ENCODE measurements at regions not wholly inside any gene's neighbourhood (a gene's known extent, or its start where the extent isn't known, plus 50 kb on each side); places are given as distances from the start of the nearest gene placed in this dataset.

- no peaks in the 10 kb centered on the region for H3K79me1 ChIP-seq (ENCODE audit: insufficient read depth, low read depth, low read length, poor library complexity, severe bottlenecking)
- H3K4ac ChIP-seq (ENCODE audit: low read depth, low read length), result no peak overlapping the region
- no peak overlapping the region for H3T11ph ChIP-seq (ENCODE audit: low read length)
- no peaks in the 10 kb centered on the region for H4K20me1 ChIP-seq (ENCODE audit: control insufficient read depth, insufficient read depth, insufficient read length)
- Mint-ChIP-seq H3K9me3 (peaks cover 7 to 14% of the 10 kb centered on the region in 2 experiments; a peak in 3 of 5 replicates), H3K4me3 (no peak overlapping the region), H3K36me3 (ENCODE audit: insufficient read depth in 1 of 3, low read depth in 3 of 3) (no peaks in the 10 kb centered on the region), H3K27me3 (ENCODE audit: low read depth) (no peaks in the 10 kb centered on the region), H3K4me1 (no peaks in the 10 kb centered on the region), H3K27ac (no peak overlapping the region)
- no peak for DNase-seq
- no peak overlapping the region for H3K27ac ChIP-seq (ENCODE audit: insufficient read length, low read depth, low read length)
- no peaks in the 10 kb centered on the region for H3K79me2 ChIP-seq (ENCODE audit: insufficient read depth, low read length)
- no peak overlapping the region for H3K56ac ChIP-seq (ENCODE audit: insufficient read length, low read depth, low read length)
- H2BK5ac ChIP-seq (ENCODE audit: insufficient read length, low read length), result no peak overlapping the region
- no peak overlapping the region for H3K18ac ChIP-seq (ENCODE audit: insufficient read length, low read depth, low read length)
- no peak overlapping the region for H2AFZ ChIP-seq (ENCODE audit: low read length)
- H2BK20ac ChIP-seq (ENCODE audit: low read depth, low read length, poor library complexity, severe bottlenecking), result no peak overlapping the region
- no peak for TF ChIP-seq CTCF (conservative IDR thresholded peaks at IDR 0.05)
- H3K4me2 ChIP-seq (ENCODE audit: insufficient read depth, insufficient read length, low read length), result no peak overlapping the region
- H3K9ac ChIP-seq (ENCODE audit: extremely low read depth, insufficient read length, low read length), result no peak overlapping the region
- no CpG with 5 or more reads among the region's 1 CpG for WGBS (ENCODE audit: extremely low coverage, insufficient read length, low lambda C conversion rate)
- H3K4me1 ChIP-seq (ENCODE audit: insufficient read depth, low read length), result no peaks in the 10 kb centered on the region
- H3K9me3 ChIP-seq (ENCODE audit: control insufficient read depth, low read depth, low read length), result no peaks in the 10 kb centered on the region
- no peak overlapping the region for H2BK15ac ChIP-seq (ENCODE audit: low read depth, low read length)
- no peak overlapping the region for H3K14ac ChIP-seq (ENCODE audit: insufficient read depth, low read length)
- H2BK12ac ChIP-seq (ENCODE audit: insufficient read length, low read depth, low read length), result no peak overlapping the region
- no peak overlapping the region for H2AK5ac ChIP-seq (ENCODE audit: insufficient read length, low read length)
- no peak overlapping the region for H4K5ac ChIP-seq (ENCODE audit: insufficient read length, low read depth, low read length)
- H4K8ac ChIP-seq (replicated peaks; ENCODE audit: insufficient read length, low read depth, low read length), result no peak overlapping the region
- no peak overlapping the region for H2BK120ac ChIP-seq (ENCODE audit: low read depth, low read length, poor library complexity, severe bottlenecking)
- no peaks in the 10 kb centered on the region for H3K27me3 ChIP-seq (ENCODE audit: insufficient read depth, low read length)
- no peak overlapping the region for H3K23ac ChIP-seq (ENCODE audit: insufficient read length, low read depth, low read length)
- no peak overlapping the region for H4K91ac ChIP-seq (ENCODE audit: insufficient read length, low read depth, low read length)
- H3K23me2 ChIP-seq (ENCODE audit: insufficient read length, low read depth, low read length, poor library complexity, severe bottlenecking), result no peaks in the 10 kb centered on the region
Observed at GRCh38 chr3:31263897-31264296, 268.8 kb upstream of the STT3B start.
